ENCODE measurements at regions not wholly inside any gene's neighbourhood (a gene's known extent, or its start where the extent isn't known, plus 50 kb on each side); places are given as distances from the start of the nearest gene placed in this dataset.

DNA sequence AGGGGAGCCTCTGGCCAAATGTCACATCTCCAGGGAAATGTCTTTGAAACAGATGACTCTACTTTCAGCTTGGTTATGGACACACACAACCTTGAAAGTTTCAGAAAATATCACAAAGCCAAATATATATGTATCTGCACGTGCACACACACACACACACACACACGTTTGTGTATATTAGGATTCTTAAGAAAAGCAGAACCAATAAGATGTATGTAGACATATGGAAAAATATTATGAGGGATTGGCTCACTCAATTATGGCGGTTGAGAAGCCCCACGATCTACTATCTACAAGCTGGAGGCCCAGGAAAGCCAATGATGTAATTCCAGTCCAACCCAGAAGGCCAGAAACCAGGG, 194.9 kb downstream of the PALM2AKAP2 start:
- ATAC-seq (no peak), DNase-seq (ENCODE audit: low spot score) (no peak), FAIRE-seq (no peak)
- ChIA-PET CTCF (ENCODE audit: low intra/inter-chr PET ratio, low total read pairs) (no interaction called here), POLR2A (no interaction called here)
- H3K27ac ChIP-seq (ENCODE audit: extremely low read length, insufficient read depth, low read length): no peak overlapping the region
- no peak overlapping the region for H2AFZ ChIP-seq (ENCODE audit: low read length)
- no peaks in the 10 kb centered on the region for H3K27me3 ChIP-seq (ENCODE audit: control insufficient read depth in 1 of 2, insufficient read depth in 2 of 2, low read length in 2 of 2)
- 17% methylated on average over 4 of the region's 4 CpGs for WGBS (ENCODE audit: low lambda C conversion rate)
- H3K79me2 ChIP-seq (ENCODE audit: insufficient read depth, low read length): no peaks in the 10 kb centered on the region
- no peak overlapping the region for H3K4me2 ChIP-seq (ENCODE audit: low read depth, low read length)
- no TSS peak for BruUV-seq (replicated peaks)
- H3K4me1 ChIP-seq (ENCODE audit: insufficient read depth, low read length): no peaks in the 10 kb centered on the region
- intact Hi-C loops (cut with micrococcal nuclease; ENCODE audit: unreplicated experiment): no loop called here
- H3K36me3 ChIP-seq (replicated peaks in 1 of 2; ENCODE audit: control insufficient read depth in 1 of 2, insufficient read depth in 2 of 2, low read length in 2 of 2): no peaks in the 10 kb centered on the region
- no peak overlapping the region for H3K9ac ChIP-seq (ENCODE audit: insufficient read depth, low read depth, low read length)
- no peak for TF ChIP-seq NCOA5 (CRISPR knock-in tag; IDR thresholded peaks at IDR 0.05)
- no peak for TF ChIP-seq LCORL (IDR thresholded peaks at IDR 0.05)
- no peak for TF ChIP-seq LCORL (CRISPR knock-in tag; IDR thresholded peaks at IDR 0.05)
- no peak for TF ChIP-seq TGIF2 (CRISPR knock-in tag; IDR thresholded peaks at IDR 0.05)
- no peak for TF ChIP-seq NFIB (CRISPR knock-in tag; IDR thresholded peaks at IDR 0.05; ENCODE audit: borderline replicate concordance)
- no peak for TF ChIP-seq NFE2 (CRISPR knock-in tag; IDR thresholded peaks at IDR 0.05)
- TF ChIP-seq ZNF256 (CRISPR knock-in tag; conservative IDR thresholded peaks at IDR 0.05): no peak
- TF ChIP-seq, protein P1, sequence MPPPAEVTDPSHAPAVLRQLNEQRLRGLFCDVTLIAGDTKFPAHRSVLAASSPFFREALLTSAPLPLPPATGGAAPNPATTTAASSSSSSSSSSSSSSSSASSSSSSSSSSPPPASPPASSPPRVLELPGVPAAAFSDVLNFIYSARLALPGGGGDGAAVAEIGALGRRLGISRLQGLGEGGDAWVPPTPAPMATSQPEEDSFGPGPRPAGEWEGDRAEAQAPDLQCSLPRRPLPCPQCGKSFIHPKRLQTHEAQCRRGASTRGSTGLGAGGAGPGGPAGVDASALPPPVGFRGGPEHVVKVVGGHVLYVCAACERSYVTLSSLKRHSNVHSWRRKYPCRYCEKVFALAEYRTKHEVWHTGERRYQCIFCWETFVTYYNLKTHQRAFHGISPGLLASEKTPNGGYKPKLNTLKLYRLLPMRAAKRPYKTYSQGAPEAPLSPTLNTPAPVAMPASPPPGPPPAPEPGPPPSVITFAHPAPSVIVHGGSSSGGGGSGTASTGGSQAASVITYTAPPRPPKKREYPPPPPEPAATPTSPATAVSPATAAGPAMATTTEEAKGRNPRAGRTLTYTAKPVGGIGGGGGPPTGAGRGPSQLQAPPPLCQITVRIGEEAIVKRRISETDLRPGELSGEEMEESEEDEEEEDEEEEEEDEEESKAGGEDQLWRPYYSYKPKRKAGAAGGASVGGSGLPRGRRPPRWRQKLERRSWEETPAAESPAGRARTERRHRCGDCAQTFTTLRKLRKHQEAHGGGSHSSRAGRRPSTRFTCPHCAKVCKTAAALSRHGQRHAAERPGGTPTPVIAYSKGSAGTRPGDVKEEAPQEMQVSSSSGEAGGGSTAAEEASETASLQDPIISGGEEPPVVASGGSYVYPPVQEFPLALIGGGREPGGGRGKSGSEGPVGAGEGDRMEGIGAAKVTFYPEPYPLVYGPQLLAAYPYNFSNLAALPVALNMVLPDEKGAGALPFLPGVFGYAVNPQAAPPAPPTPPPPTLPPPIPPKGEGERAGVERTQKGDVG (CRISPR knock-in tag; IDR thresholded peaks at IDR 0.05; ENCODE audit: borderline replicate concordance): no peak
- no peak for TF ChIP-seq MTA3 (CRISPR knock-in tag; IDR thresholded peaks at IDR 0.05)
- TF ChIP-seq, protein P2, sequence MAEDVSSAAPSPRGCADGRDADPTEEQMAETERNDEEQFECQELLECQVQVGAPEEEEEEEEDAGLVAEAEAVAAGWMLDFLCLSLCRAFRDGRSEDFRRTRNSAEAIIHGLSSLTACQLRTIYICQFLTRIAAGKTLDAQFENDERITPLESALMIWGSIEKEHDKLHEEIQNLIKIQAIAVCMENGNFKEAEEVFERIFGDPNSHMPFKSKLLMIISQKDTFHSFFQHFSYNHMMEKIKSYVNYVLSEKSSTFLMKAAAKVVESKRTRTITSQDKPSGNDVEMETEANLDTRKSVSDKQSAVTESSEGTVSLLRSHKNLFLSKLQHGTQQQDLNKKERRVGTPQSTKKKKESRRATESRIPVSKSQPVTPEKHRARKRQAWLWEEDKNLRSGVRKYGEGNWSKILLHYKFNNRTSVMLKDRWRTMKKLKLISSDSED (CRISPR knock-in tag; IDR thresholded peaks at IDR 0.05): no peak
- TF ChIP-seq, protein P3, sequence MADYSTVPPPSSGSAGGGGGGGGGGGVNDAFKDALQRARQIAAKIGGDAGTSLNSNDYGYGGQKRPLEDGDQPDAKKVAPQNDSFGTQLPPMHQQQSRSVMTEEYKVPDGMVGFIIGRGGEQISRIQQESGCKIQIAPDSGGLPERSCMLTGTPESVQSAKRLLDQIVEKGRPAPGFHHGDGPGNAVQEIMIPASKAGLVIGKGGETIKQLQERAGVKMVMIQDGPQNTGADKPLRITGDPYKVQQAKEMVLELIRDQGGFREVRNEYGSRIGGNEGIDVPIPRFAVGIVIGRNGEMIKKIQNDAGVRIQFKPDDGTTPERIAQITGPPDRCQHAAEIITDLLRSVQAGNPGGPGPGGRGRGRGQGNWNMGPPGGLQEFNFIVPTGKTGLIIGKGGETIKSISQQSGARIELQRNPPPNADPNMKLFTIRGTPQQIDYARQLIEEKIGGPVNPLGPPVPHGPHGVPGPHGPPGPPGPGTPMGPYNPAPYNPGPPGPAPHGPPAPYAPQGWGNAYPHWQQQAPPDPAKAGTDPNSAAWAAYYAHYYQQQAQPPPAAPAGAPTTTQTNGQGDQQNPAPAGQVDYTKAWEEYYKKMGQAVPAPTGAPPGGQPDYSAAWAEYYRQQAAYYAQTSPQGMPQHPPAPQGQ (CRISPR knock-in tag; IDR thresholded peaks at IDR 0.05; ENCODE audit: borderline replicate concordance): no peak
- TF ChIP-seq, protein P4, sequence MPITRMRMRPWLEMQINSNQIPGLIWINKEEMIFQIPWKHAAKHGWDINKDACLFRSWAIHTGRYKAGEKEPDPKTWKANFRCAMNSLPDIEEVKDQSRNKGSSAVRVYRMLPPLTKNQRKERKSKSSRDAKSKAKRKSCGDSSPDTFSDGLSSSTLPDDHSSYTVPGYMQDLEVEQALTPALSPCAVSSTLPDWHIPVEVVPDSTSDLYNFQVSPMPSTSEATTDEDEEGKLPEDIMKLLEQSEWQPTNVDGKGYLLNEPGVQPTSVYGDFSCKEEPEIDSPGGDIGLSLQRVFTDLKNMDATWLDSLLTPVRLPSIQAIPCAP (CRISPR knock-in tag; IDR thresholded peaks at IDR 0.05; ENCODE audit: low read depth): no peak
- no peaks in the 10 kb centered on the region for H3K9me3 ChIP-seq (ENCODE audit: low read length)
- H3K4me3 ChIP-seq (replicated peaks in 1 of 3; ENCODE audit: insufficient read depth in 1 of 3, low read depth in 2 of 3, low read length in 3 of 3): no peak overlapping the region
- in situ Hi-C loops (cut with HindIII; ENCODE audit: extremely low pct_ligation_motif_present, low pct_unique_long_range_greater_than_20kb): no loop called here
- H4K20me1 ChIP-seq (ENCODE audit: insufficient read depth, low read length): no peaks in the 10 kb centered on the region
